ENCODE measurements at regions not wholly inside any gene's neighbourhood (a gene's known extent, or its start where the extent isn't known, plus 50 kb on each side); places are given as distances from the start of the nearest gene placed in this dataset.

- TF ChIP-seq CTCF (IDR thresholded peaks at IDR 0.05) (peak in 1 of 3 donors; percentile 42), POLR2A (IDR thresholded peaks at IDR 0.05) (no peak)
These were observed 52.9 kb upstream of the HPF1 start for GRCh38 chr4:169810325-169811323.
